ENCODE measurements at regions not wholly inside any gene's neighbourhood (a gene's known extent, or its start where the extent isn't known, plus 50 kb on each side); places are given as distances from the start of the nearest gene placed in this dataset.
A peak's percentile ranks its signal among the peaks of the same experiment; 100 is the strongest.
"Not testable (repeated sequence)": the region's sequence is repeated elsewhere in the genome, so short reads cannot be mapped to it uniquely, and the experiment has no call there.

DNA sequence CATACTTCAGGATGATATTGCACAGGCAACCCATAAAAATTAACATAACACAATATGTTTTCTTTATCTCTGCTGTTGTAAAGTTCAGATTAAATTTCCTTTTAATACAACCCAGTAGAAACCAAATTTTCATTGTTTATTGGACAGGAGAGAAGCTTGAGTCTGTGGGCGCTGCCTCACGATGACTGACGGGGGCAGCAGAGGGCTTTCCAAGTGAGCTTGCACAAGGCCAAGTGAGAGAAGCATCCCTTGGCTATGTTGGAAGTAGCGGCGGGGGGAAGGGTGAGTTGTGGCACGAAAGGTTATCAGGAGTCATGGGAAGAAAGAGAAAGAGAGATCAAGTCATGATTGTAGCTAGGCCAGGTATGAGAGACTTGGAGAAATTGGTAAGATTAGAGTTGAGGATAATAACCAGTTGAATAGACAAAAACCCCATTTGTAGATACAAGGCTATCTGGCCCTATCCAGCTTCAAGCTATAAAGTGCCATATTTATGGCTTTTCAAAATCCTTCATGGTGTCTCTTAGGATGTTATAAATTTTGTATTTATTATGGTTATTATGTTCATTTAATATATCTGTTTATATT is 413.7 kb upstream of the FAM98A start:
- DNase-seq, result peak; percentile 82

DNA sequence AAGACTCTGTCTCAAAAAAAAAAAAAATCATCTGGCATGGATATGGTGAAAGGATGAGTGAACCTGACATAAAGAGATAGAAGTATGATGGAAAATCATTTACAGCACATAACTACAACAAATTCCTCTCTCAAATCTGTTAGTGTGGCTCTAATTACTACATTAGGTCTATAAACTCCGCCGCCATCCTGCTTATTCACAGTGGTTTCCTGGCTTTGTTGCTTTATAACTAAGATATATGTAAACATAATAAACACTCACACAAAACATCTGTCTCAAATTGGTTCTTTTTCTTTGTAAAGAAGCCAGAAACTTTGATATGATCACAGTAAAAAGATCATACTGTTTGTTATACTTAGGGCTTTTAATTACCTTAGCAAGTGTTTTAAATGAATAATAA is 412.6 kb upstream of the FAM98A start:
- DNase-seq, result no peak

DNA sequence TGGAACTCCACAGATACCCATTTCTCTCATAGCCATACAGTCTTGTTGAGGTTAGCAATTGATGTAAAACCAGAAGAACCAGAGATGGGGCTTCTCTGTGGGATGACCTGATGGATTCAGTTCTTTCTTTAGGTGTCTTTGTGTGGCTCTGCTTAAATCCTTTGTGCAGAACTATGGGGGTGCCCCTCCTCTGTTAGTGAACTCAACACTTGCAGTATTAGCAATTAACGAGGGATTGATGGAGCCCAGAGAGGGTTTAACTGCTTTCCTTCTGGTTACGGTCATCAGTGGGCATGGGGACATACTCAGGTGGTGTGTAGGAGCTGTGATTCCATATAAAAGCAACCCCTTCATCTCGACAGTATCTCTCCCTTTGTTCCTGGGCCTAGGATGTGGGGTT is 406.8 kb upstream of the FAM98A start:
- no peak for DNase-seq

DNA sequence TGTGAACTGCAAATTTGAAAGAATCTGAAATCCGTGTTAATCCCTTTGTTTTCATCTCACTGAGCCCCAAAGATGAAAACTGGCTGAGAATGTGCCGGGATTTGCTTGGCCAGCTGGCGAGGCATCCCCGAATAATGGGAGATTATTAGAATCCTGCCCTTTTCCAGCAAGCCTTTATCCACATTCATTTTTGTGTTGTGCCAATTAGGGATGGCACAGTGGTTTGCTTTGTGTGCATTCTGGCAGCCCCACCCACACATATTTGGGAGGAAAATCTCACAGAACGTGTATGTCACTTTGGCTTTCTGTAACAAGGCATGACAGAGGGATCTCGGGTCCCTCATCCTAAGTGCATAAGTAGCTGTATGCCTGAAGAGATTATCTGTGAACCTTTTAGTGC is 405.8 kb upstream of the FAM98A start:
- DNase-seq, result no peak

DNA sequence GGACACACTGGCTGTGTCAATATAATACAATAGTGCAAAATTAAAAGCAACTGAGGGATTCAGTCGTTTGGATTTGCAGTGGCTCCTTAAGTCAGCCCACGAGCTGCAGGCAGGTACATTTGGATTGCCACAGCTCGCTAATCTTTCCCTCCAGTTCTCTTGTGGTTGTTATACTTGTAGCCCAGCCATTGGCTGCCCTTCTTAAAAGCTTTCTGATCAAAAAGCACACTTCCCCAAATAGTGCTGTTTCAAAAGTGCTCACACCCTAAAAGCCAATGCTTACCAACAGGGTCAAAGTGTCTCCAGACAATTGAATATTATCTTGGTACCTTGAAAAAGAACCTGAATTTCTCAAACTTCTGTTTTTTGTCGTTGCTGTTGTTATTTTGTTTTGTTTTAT is 404.7 kb upstream of the FAM98A start:
- peak; percentile 93 for DNase-seq

DNA sequence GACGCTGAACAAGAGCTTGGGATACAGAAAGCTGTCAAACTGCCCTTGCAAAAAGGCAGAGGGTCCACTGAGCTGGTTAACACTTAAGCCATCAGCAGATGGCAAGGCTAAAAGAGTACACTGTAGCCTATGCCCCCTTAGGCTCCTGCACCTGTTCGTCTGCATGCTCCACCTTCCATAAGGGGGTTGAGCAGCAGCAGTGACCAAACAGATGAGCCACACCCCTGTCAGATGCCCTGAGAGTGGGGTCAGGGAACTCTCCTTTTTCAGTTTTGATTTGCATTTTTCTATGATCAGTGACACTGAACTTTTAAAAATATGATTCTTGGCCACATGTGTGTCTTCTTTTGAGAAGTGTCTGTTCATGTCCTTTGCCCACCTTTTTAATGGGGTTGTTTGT is 402.5 kb upstream of the FAM98A start:
- DNase-seq, result no peak

DNA sequence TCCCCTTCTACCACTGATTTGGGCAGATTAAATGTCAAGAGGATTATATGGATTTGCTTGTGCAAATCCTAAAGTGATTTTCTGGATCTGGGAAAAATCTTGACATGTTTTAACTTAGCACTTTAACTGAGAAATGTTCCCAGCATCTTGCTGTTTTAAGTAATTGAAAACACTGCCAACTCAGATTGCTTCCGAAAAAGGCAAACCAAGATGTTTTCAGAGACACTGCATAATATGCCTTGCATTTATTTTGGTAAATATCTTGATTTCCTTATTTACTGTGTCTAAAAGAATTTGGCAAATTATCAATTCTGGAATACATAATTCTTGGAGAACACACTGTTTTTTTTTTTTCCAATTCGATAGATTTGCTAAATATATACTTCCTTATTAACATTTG is 385.0 kb upstream of the FAM98A start:
- DNase-seq, result no peak

DNA sequence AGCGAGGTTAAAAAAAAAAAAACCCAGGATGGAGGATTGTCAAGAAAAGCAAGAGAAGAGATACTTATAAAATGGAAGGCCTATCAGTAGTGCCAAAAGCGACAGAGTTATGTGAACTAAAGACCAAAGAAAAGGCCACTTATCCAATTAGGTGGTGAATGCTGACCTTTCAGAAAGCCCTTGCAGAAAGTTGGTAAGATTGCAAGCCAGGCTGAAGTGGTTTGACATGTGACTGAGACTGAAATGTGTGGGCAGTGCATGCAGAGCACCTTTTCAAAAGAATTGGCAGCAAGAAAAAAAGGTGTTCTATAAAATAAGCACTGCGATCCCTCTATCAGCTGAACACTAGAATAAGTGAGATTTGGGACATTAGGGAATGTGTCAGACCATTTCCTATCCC is 379.4 kb upstream of the FAM98A start:
- no peak for DNase-seq

DNA sequence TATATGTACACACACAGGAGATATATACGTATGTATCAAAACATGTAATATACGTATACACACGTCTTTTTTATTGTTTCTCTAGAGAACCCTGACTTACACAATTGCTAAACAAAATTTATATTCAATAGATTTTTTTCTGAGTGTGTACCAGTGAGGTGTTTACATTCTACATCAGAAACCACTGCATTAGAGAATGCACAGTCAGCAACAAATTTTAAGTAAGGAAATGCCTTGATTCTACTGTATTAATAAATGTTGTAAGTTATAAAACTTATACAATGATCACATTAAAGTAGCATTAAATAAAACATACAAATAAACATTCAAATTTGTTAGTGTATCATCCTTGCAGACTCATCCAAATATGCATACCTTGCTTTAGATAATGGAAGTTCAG is 376.4 kb upstream of the FAM98A start:
- no peak for DNase-seq

DNA sequence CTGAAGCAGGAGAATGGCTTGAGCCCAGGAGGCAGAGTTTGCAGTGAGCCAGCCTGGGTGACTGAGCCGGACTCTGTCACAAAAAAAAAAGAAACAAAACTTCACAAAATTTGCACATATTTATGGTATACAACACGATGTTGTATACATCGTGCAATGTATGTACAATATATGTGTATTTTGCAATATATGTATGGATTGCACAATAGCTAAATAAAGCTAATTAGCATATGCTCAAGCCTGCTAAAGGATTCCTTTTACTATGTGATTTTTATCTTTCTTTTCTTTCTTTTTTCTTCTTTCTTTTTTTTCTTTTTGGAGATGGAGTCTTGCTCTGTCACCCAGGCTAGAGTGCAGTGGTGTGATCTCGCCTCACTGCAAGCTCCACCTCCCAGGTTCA is 368.0 kb upstream of the FAM98A start:
- DNase-seq, result no peak

DNA sequence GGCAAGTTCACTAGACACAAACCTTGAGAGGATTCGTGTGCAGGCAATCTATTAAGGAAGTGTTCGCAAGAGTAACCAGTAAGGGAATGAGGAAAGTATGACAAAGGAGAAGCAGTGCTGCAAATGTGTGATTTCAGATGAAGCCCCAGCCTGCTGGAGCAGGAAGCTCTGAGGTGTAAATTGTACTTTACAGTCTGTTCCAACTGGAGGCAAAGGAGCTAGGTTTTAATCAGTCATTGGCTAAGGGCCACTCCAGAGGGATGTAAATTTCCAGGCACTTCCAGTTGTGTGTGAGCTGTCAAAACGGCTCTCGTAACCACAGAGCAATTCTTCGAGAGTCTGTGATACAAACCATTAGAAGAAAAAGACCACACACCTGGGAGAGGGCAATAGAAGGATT is 359.5 kb upstream of the FAM98A start:
- DNase-seq, result no peak

DNA sequence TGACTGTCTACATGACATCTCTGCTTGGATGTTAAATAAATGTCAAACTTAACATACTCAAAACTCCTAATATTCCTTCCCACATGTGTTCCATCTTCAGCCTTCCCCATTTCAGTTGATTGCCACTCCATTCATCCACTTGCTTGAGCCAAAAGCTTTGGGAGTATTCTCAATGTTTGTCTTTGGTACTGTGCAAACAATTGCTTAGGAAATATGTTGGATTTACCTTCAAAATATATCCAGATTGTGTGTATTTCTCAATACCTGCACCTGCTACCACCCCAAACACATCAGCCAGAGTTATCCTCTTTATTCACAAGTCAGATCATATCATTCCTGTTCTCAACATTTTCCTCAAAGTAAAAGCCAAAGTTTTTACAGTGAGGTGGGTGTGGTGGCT is 350.3 kb upstream of the FAM98A start:
- no peak for DNase-seq

DNA sequence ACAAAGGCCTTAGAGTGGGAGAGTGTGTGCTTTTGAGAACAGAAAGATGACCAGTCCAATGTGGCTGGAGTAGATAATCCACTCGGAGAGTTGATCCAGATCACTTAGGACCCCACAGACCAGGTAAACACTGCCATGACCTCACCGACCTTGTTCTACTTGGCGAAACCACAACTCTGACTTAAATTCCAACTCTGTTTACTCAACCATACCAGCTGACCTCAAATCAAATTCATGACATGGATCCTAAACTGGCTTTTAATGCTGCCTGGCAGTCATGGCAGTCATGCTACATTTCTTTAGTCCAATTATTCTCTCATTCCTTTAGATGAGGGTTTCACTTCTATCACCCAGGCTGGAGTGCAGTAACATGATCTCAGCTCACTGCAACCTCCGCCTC is 347.1 kb upstream of the FAM98A start:
- no peak for DNase-seq

DNA sequence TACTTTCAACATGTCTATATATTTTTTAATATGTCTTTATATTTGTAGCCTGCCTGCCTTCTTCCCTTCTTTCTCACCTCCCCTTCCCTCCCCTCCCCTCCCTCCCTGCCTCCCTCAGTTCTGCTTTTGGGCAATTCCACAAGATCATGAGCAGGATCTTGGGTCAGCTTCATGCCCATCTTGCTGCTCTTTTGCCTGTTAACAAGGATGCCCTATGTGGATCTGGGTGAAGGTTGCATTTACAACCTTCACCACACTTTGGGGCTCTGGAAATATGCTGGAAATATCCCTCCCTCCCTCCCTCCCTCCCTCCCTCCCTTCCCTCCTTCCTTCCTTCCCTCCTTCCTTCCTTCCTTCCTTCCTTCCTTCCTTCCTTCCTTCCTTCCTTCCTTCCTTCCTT is 334.1 kb upstream of the FAM98A start:
- no peak for DNase-seq

DNA sequence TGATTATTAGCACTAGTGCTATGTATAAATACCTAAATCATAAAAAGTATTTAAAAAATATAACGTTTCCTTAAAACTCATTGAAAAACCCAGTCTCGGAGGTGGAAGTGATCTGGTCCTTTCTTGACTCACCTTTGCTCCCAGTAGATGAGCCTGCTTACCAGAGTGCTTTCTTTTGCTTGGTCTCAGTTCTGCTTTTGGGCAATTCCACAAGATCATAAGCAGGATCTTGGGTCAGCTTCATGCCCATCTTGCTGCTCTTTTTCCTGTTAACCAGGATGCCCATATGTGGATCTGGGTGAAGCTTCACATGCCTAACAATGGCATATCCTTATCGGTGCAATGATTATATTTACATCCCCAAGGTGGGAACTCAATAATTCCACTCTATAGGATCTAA is 332.1 kb upstream of the FAM98A start:
- DNase-seq, result no peak

DNA sequence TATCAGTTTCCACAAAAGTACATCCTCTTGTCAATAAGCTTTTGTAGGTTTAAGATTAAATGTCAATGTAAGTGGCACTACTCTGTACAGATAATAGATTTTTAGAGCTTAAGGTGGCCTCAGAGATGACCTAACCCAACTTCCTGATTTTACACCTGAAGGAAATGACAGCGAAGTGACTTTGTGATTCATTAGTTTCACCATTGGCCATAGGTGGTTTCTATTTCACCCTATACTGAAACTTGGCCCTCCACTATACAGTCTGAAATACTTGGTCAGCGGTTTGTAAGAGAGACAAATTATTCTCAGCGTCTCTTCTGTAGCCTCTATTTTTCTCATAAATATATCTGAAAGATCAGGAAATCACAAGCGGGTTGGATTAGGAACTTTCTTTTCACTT is 330.4 kb upstream of the FAM98A start:
- DNase-seq, result no peak

DNA sequence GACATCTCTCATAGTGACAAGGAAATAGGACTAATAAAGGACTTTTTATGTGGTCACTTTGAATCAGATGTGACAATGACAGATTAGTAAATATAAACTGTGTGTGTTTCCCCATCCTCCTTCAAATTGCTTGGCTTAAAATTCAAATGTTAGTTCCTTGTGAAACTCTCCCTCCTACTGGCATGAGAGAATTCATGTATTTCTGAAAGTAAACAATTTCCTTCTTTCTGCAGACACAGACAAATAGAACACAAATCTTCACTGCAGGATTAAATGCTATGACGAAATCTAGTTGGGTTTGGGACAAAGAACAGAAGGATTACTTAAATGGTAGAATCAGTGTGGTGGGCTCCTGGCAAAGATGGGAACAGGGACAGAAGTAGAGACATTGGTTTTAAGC is 328.7 kb upstream of the FAM98A start:
- no peak for DNase-seq

DNA sequence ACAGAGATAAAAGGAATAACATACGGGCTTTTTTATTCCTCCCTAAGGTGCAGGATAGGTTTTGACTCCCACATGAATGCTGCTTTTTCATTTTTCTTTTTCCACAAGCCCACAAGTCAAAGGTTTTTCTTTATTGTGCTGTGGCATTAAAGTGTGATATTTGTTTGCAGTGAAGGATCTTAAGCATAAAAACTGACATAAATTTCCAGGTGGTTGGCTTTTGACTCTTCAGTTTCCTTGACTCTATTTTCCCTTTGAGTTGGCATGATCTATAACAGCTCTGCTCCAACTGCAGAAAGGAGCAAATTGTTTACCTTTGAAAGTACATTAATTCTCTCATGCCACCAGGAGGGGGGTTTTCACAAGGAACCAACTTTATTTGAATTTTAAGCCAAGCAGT is 326.2 kb upstream of the FAM98A start:
- DNase-seq, result no peak

DNA sequence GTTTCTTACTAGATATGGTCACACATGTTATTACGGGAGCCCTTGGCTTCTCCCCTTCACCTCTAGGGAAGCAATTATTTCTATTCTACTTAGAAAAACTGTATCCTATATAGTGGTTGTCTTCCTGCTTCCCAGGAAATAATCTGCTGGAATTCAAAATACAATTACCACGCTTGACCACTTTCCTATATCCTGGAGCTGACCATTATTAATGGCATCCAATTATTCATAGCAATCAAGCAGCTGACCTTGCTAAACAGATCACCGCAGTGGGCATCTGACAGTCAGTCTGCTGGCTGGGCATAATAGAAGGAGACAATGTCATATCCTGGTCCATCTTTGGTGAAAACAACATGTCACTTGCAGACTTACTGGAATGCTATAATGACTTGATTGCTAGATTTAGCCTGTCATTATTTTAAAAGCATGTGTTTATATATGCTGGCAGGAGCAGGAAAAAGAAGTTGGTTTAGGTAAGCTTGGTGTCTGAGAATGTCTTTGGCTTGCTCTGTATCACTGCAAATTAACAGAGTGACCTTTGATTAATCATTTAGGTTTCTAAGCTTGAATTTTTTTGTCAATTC is 325.6 kb upstream of the FAM98A start:
- DNase-seq, result no peak

DNA sequence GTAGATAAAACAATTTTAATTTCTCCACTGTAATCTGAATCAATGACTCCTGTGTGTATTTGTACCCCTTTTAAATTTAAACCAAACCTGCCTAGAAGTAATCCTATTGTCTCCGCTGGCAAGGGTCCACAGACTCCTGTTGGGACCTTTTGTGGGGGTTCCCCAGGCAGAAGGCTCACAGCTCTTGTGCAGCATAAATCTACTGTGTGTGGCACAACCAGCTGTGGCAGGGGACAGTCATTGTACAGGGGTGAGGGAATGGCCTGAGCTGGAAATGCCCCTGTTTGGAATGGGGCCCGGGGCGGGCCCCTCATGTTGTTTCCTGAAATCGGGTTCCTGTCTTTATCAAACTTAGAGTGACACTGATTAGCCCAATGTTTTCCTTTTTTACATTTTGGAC is 318.2 kb upstream of the FAM98A start:
- no peak for DNase-seq

DNA sequence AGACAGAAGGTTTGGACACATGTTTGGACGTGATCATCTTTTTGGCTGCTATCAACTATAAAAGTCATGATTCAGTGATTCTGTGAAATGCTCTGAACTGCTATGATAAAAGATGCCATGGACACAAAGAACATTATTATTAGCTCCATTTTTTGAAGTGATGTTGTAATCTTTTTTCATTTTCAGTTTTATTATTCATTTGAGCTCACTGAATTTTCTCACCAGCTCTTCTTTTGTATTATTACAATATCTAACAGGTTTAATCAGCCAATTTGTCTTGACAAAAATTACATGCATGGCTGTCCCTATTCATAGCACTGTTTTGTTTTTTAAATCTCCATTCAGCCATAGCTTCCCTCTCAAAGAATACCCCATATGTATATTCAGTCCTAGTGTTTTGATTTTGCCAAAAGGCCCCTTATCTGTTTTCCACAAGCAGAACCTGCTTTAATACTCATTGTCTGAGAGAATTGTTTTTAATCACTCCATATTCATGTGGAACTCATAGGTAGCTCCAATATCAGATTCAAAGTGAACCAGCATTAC is 314.0 kb upstream of the FAM98A start:
- DNase-seq, result no peak

DNA sequence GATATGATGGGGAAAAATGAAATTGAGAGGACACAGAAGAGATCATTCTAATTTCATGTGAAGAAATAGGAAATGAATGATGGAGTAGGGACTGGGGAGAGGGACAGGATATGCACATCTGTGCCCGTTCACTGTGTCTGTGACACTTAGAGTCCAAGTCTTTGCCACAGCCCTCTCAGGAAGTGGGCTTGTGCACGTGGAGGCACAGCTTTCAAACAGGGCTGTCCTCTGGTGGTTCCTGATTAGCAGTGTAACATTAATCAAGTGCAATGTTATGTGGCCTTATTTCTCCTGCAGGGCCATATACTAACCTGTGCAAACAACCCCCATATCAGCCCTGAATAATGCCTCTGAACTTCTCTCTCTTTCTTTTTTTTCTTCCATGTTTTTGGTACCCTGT is 312.2 kb upstream of the FAM98A start:
- DNase-seq, result no peak

DNA sequence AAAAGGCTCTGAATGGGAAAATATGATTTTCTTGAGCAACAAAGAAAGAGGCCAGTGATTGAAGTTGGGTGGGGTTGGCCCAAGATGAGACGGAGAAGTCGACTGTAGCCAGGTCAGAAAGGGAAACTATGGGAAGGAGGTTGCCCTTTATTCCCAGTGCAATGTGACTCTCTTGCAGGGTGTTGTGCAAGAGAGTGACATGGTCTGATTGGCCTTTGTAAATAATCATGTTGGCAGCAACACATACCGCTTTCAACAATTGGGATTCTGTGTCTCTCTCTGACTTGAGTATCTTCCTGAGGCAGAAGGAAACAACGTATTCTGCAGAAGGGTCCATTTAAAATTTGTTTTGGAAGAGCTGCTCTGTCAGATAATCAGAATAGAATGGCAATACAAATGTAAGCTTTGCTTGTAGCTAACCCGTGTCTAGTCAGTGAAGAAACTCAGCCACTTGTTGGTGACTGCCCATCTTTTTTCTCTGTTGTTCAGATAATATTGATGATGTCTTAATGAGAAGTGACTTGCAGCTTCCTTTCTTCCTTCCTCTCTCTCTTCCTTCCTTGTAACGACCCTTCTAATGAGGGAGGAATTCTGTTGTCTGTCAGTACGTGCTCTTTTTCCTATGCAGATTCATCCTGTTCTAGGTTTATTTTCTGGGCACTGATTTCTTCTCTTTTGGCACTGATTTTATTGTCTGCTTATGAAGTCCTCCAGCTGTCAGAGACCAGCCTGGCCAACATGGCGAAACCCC is 311.0 kb upstream of the FAM98A start:
- DNase-seq, result no peak

DNA sequence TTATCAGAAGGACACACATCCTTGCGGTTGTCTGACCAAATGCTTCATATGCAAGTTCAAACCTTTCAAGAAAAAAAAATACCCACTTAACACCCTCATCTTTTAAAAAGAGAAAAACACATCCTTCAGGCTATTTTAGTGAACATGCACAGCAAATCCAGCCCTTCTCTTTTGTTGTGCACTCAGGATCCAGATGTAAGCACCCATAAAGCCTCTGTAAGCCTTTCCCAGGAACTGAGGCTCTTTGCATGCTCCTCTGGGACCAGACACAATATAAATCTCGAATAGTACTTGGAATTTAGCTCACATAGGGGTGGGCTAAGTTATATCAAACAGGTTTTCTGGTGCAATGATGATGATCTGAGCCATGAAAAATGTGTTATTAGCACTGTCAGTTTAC is 308.8 kb upstream of the FAM98A start:
- DNase-seq, result no peak

DNA sequence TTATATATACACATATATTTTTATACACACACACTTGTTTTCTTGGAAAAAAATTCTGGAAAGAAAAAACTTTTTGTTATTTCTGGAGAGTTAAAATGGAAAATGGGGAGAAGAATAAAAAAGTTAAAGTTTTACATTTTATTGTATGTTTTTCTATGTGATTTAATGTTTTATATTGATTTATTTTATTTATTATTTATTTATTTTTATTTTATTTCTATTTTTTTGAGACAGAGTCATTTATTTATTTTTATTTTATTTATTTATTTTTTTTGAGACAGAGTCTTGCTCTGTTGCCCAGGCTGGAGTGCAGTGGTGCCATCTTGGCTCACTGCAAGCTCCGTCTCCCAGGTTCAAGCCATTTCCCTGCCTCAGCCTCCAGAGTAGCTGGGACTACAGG is 307.0 kb upstream of the FAM98A start:
- not testable (repeated sequence) for DNase-seq
